ENCODE measurements at regions not wholly inside any gene's neighbourhood (a gene's known extent, or its start where the extent isn't known, plus 50 kb on each side); places are given as distances from the start of the nearest gene placed in this dataset.

DNA sequence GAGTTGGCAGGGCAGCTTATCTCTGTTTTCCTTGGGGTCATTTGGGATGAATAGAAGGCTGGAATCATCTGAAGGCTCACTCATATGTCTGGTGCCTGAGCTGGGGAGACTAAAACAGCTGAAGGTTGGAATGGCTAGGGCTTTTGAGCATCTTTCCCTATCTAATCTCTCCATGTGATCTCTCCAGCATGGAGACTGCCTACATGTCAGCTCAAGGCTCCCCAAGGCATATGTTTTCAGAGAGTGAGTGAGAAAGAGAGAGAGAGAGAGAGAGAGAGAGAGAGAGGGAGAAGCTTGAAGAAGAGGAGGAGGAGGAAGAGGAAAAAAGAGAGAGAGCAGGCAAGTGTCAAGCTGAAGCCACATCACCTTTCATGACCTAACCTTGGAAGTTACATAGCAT is 143.4 kb downstream of the EBLN2 start:
- no peak for TF ChIP-seq POLR2A (IDR thresholded peaks at IDR 0.05)
- TF ChIP-seq, protein P1, sequence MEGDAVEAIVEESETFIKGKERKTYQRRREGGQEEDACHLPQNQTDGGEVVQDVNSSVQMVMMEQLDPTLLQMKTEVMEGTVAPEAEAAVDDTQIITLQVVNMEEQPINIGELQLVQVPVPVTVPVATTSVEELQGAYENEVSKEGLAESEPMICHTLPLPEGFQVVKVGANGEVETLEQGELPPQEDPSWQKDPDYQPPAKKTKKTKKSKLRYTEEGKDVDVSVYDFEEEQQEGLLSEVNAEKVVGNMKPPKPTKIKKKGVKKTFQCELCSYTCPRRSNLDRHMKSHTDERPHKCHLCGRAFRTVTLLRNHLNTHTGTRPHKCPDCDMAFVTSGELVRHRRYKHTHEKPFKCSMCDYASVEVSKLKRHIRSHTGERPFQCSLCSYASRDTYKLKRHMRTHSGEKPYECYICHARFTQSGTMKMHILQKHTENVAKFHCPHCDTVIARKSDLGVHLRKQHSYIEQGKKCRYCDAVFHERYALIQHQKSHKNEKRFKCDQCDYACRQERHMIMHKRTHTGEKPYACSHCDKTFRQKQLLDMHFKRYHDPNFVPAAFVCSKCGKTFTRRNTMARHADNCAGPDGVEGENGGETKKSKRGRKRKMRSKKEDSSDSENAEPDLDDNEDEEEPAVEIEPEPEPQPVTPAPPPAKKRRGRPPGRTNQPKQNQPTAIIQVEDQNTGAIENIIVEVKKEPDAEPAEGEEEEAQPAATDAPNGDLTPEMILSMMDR (IDR thresholded peaks at IDR 0.05) = no peak
- no peak for TF ChIP-seq POLR2AphosphoS5 (IDR thresholded peaks at IDR 0.05)
- TF ChIP-seq EP300 (IDR thresholded peaks at IDR 0.05) = no peak
